ENCODE measurements at regions not wholly inside any gene's neighbourhood (a gene's known extent, or its start where the extent isn't known, plus 50 kb on each side); places are given as distances from the start of the nearest gene placed in this dataset.

- TF ChIP-seq CTCF (conservative IDR thresholded peaks at IDR 0.05; ENCODE audit: low read depth, low read length), result no peak
- TF ChIP-seq EZH2 (IDR thresholded peaks at IDR 0.05; ENCODE audit: borderline replicate concordance, low read depth, low read length, poor library complexity, severe bottlenecking), result no peak
Measured at GRCh38 chr10:60522617-60523016, 132.9 kb upstream of the ANK3 start.

All from A673 (cell line).